ENCODE measurements at regions not wholly inside any gene's neighbourhood (a gene's known extent, or its start where the extent isn't known, plus 50 kb on each side); places are given as distances from the start of the nearest gene placed in this dataset.

GRCh38 chr5:74433896-74434829 lies 206.4 kb downstream of the ENC1 start:
- in situ Hi-C loops (cut with MboI; ENCODE audit: low pct_unique_long_range_greater_than_20kb in 2 of 9, low sequenced_read_pairs in 9 of 9, unreplicated experiment in 9 of 9): no loop called here

GRCh38 chr5:74433255-74433895 lies 207.2 kb downstream of the ENC1 start:
- ATAC-seq (replicated peaks in 6 of 8): peak in 1 of 8 experiments; percentile 49
- H3K27ac ChIP-seq: no peak overlapping the region
- 60 to 100% (median 85%) methylated on average over 1 to 7 of the region's 7 CpGs; no CpG with 5 or more reads in 1 of the 10 experiments for WGBS, 10 experiments
- H3K4me3 ChIP-seq: no peak overlapping the region
- in situ Hi-C loops (cut with MboI; ENCODE audit: low pct_unique_long_range_greater_than_20kb in 2 of 9, low sequenced_read_pairs in 9 of 9, unreplicated experiment in 9 of 9): no loop called here
- peaks cover 26% of the 10 kb centered on the region in 2 donors for H3K4me1 ChIP-seq (replicated peaks in 1 of 2)

More at GRCh38 chr5:74433896-74434829, 206.4 kb downstream of the ENC1 start:
- peak in 2 of 8 experiments; percentile 34 to 40 for ATAC-seq (replicated peaks in 6 of 8)
- WGBS, 10 experiments: 10 to 100% (median 71%) methylated on average over 1 to 8 of the region's 9 CpGs
- H3K4me3 ChIP-seq: no peak overlapping the region
- H3K27ac ChIP-seq: no peak overlapping the region
- peaks cover 26% of the 10 kb centered on the region in 2 donors for H3K4me1 ChIP-seq (replicated peaks in 1 of 2)

DNA sequence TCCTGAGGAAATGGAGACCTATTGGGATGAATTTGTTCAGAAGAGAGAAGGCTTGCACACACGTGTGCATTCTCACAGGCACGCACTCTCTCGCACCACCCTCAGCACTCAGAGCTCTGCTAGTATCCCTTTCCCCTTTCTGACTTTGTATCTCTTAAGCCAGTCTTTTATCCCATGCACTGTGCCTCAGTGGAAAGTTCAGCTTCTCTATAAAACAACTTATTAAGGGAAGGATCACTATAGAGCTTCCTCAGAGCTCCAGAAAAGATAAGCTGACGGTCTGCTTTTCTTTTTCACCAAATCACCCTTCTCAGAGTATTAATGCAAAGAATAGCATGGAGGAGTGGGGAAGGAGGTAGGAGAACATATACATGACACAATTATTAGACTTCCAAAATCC lies 207.8 kb downstream of the ENC1 start:
- WGBS, 10 experiments: 80 to 100% (median 91%) methylated on average over 1 to 4 of the region's 4 CpGs; no CpG with 5 or more reads in 4 of the 10 experiments
- peaks cover 26% of the 10 kb centered on the region in 2 donors for H3K4me1 ChIP-seq (replicated peaks in 1 of 2)
- no peak overlapping the region for H3K27ac ChIP-seq
- no peak for ATAC-seq (replicated peaks in 6 of 8)
- no peak overlapping the region for H3K4me3 ChIP-seq
- in situ Hi-C loops (cut with MboI; ENCODE audit: low pct_unique_long_range_greater_than_20kb in 2 of 9, low sequenced_read_pairs in 9 of 9, unreplicated experiment in 9 of 9): no loop called here

- H3K4me1 ChIP-seq (replicated peaks in 1 of 2): peaks cover 26% of the 10 kb centered on the region in 2 donors
- H3K27ac ChIP-seq: no peak overlapping the region
- in situ Hi-C loops (cut with MboI; ENCODE audit: low pct_unique_long_range_greater_than_20kb in 2 of 9, low sequenced_read_pairs in 9 of 9, unreplicated experiment in 9 of 9): no loop called here
- 35 to 70% (median 62%) methylated on average over 1 to 6 of the region's 7 CpGs; no CpG with 5 or more reads in 2 of the 10 experiments for whole genome bisulfite sequencing, 10 experiments
- no peak overlapping the region for H3K4me3 ChIP-seq
- ATAC-seq (replicated peaks in 6 of 8): peak in 2 of 8 experiments; percentile 15 to 33
Observed at GRCh38 chr5:74432216-74432615, 208.3 kb downstream of the ENC1 start.

- 45 to 100% (median 100%) methylated on average over 1 to 2 of the region's 2 CpGs; no CpG with 5 or more reads in 1 of the 10 experiments for WGBS, 10 experiments
- no peak overlapping the region for H3K27ac ChIP-seq
- H3K4me1 ChIP-seq (replicated peaks in 1 of 2): peaks cover 26% of the 10 kb centered on the region in 2 donors
- ATAC-seq (replicated peaks in 6 of 8): peak in 4 of 8 experiments; percentile 15 to 62 (median 36)
- no peak overlapping the region for H3K4me3 ChIP-seq
- in situ Hi-C loops (cut with MboI; ENCODE audit: low pct_unique_long_range_greater_than_20kb in 2 of 9, low sequenced_read_pairs in 9 of 9, unreplicated experiment in 9 of 9): no loop called here
Observed at GRCh38 chr5:74431290-74431669, 209.2 kb downstream of the ENC1 start.

DNA sequence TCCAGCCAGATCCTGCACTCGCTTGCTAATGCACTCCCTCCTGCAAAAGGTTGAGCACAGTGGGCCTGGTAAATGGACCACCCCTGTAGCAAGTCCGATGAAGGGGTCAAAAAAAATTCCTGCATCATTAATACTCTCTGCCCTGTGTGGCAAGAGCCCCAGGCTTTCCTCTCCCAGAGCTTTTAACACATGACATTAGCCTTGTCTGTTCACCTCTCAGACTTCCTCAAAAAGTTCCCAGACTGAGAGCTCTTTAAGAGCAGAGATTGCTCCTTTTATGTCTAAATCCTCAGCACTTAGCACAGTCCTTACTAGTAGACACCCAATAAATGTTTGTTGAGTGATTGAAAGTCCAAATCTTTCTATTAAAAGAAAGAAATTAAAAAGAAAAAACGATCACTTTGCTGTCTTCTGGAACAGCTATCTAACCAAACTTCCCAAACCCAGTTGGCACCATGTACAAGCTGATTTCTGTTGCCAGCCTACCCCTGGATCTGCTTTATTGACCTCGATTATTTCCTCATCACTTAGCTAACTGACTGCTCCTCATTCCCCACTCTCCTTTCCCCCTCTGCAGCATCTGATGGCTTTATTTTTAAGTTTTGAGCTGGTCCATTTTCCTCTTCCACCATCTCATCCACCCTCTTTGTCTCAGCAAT lies 209.8 kb downstream of the ENC1 start:
- no peak overlapping the region for H3K27ac ChIP-seq
- no peak for ATAC-seq (replicated peaks in 6 of 8)
- 13 to 100% (median 59%) methylated on average over 1 to 4 of the region's 4 CpGs for WGBS, 10 experiments
- H3K4me1 ChIP-seq (replicated peaks in 1 of 2): peaks cover 26% of the 10 kb centered on the region in 2 donors
- no peak overlapping the region for H3K4me3 ChIP-seq
- in situ Hi-C loops (cut with MboI; ENCODE audit: low pct_unique_long_range_greater_than_20kb in 2 of 9, low sequenced_read_pairs in 9 of 9, unreplicated experiment in 9 of 9): no loop called here

- peaks cover 24 to 26% of the 10 kb centered on the region in 2 donors for H3K4me1 ChIP-seq (replicated peaks in 1 of 2)
- no peak overlapping the region for H3K27ac ChIP-seq
- H3K4me3 ChIP-seq: no peak overlapping the region
- no peak for ATAC-seq (replicated peaks in 6 of 8)
- in situ Hi-C loops (cut with MboI; ENCODE audit: low pct_unique_long_range_greater_than_20kb in 2 of 9, low sequenced_read_pairs in 9 of 9, unreplicated experiment in 9 of 9): no loop called here
- WGBS, 10 experiments: 57 to 100% (median 86%) methylated on average over 1 to 4 of the region's 4 CpGs; no CpG with 5 or more reads in 2 of the 10 experiments
Observed at GRCh38 chr5:74429495-74429894, 211.0 kb downstream of the ENC1 start.

GRCh38 chr5:74428876-74429275 lies 211.7 kb downstream of the ENC1 start:
- H3K27ac ChIP-seq: no peak overlapping the region
- 0 to 100% (median 68%) methylated on average over 1 to 2 of the region's 2 CpGs; no CpG with 5 or more reads in 2 of the 10 experiments for WGBS, 10 experiments

GRCh38 chr5:74428275-74428674 lies 212.3 kb downstream of the ENC1 start:
- Histone ChIP-seq H3K27ac (no peak overlapping the region), H3K4me3 (no peak overlapping the region), H3K4me1 (replicated peaks in 1 of 2) (peaks cover 12 to 15% of the 10 kb centered on the region in 2 donors)
- in situ Hi-C loops (cut with MboI; ENCODE audit: low pct_unique_long_range_greater_than_20kb in 2 of 9, low sequenced_read_pairs in 9 of 9, unreplicated experiment in 9 of 9): no loop called here
- ATAC-seq (replicated peaks in 6 of 8): no peak
- WGBS, 10 experiments: 44 to 100% (median 92%) methylated on average over 1 to 2 of the region's 2 CpGs; no CpG with 5 or more reads in 1 of the 10 experiments

More at GRCh38 chr5:74428876-74429275, 211.7 kb downstream of the ENC1 start:
- in situ Hi-C loops (cut with MboI; ENCODE audit: low pct_unique_long_range_greater_than_20kb in 2 of 9, low sequenced_read_pairs in 9 of 9, unreplicated experiment in 9 of 9): no loop called here
- no peak for ATAC-seq (replicated peaks in 6 of 8)
- Histone ChIP-seq H3K4me3 (no peak overlapping the region), H3K4me1 (replicated peaks in 1 of 2) (peaks cover 18 to 21% of the 10 kb centered on the region in 2 donors)

DNA sequence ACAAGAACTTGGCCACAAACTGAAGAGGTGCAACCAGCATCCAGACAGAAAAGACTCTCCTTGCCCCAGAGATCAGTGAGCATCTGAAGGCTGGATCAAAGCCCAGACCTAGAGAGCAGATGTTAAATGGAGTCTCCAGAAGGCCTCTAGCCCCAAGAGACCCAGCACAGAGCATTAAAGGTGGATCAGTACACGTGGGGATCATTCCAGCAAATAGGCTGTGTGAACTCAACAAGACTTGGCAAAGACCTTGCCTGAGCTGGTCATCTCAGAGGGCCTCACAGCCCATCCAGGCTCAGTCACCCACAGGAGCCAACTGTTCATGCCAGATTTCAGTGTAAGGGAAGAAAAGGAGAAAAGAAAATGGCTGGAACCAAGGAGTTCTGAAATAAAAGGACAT lies 214.0 kb downstream of the ENC1 start:
- WGBS, 10 experiments: 40 to 71% (median 53%) methylated on average over 1 of the region's 1 CpG; no CpG with 5 or more reads in 6 of the 10 experiments

GRCh38 chr5:74424162-74424868 lies 216.2 kb downstream of the ENC1 start:
- in situ Hi-C loops (cut with MboI; ENCODE audit: low pct_unique_long_range_greater_than_20kb in 2 of 9, low sequenced_read_pairs in 9 of 9, unreplicated experiment in 9 of 9): no loop called here
- ATAC-seq (replicated peaks in 6 of 8): no peak
- 40 to 100% (median 91%) methylated on average over 1 to 5 of the region's 5 CpGs for WGBS, 10 experiments
- H3K27ac ChIP-seq: no peak overlapping the region
- no peak overlapping the region for H3K4me3 ChIP-seq
- H3K4me1 ChIP-seq (replicated peaks in 1 of 2): no peaks in the 10 kb centered on the region

More for the DNA sequence above, 214.0 kb downstream of the ENC1 start:
- Histone ChIP-seq H3K4me3 (no peak overlapping the region), H3K27ac (no peak overlapping the region), H3K4me1 (replicated peaks in 1 of 2) (peaks cover 0 to 5% of the 10 kb centered on the region in 2 donors)
- in situ Hi-C loops (cut with MboI; ENCODE audit: low pct_unique_long_range_greater_than_20kb in 2 of 9, low sequenced_read_pairs in 9 of 9, unreplicated experiment in 9 of 9): no loop called here
- no peak for ATAC-seq (replicated peaks in 6 of 8)

GRCh38 chr5:74423383-74423782 lies 217.1 kb downstream of the ENC1 start:
- in situ Hi-C loops (cut with MboI; ENCODE audit: low pct_unique_long_range_greater_than_20kb in 2 of 9, low sequenced_read_pairs in 9 of 9, unreplicated experiment in 9 of 9): no loop called here
- ATAC-seq (replicated peaks in 6 of 8): no peak
- H3K4me1 ChIP-seq (replicated peaks in 1 of 2): no peaks in the 10 kb centered on the region
- 80 to 100% (median 90%) methylated on average over 1 of the region's 1 CpG; no CpG with 5 or more reads in 4 of the 10 experiments for whole genome bisulfite sequencing, 10 experiments
- H3K4me3 ChIP-seq: no peak overlapping the region
- H3K27ac ChIP-seq: no peak overlapping the region
